GM12872 (cell line): ENCODE measurements at regions not wholly inside any gene's neighbourhood (a gene's known extent, or its start where the extent isn't known, plus 50 kb on each side); places are given as distances from the start of the nearest gene placed in this dataset.

Source experiments
- TF ChIP-seq, protein P1 (sequence below): IDR thresholded peaks from 3 replicates; pipeline ENCODE4 v1.5.1; 2011; ENCODE audit warnings: low read depth, mild to moderate bottlenecking, low read length, moderate library complexity; ENCODE audit not compliant: insufficient read depth

DNA sequence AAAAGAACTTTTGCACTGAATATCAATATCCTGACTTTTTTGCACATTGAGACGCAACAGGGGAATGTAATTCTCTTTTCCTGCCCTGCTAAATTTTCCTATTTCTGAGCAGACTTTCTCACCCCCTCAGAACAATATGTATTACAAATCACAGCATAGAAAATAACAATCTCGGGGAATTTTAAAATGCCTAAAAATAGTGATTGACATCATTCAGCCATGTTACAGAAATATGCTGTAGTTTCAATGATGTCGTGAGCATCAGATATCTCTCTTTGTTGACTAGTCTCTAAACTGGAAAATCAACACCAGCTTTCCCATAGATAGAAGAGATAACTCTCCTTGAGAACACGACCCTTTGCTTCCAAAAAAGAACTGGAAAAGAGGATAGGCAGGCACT, 166.7 kb downstream of the ZDHHC21 start:
- TF ChIP-seq, protein P1, sequence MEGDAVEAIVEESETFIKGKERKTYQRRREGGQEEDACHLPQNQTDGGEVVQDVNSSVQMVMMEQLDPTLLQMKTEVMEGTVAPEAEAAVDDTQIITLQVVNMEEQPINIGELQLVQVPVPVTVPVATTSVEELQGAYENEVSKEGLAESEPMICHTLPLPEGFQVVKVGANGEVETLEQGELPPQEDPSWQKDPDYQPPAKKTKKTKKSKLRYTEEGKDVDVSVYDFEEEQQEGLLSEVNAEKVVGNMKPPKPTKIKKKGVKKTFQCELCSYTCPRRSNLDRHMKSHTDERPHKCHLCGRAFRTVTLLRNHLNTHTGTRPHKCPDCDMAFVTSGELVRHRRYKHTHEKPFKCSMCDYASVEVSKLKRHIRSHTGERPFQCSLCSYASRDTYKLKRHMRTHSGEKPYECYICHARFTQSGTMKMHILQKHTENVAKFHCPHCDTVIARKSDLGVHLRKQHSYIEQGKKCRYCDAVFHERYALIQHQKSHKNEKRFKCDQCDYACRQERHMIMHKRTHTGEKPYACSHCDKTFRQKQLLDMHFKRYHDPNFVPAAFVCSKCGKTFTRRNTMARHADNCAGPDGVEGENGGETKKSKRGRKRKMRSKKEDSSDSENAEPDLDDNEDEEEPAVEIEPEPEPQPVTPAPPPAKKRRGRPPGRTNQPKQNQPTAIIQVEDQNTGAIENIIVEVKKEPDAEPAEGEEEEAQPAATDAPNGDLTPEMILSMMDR = no peak

DNA sequence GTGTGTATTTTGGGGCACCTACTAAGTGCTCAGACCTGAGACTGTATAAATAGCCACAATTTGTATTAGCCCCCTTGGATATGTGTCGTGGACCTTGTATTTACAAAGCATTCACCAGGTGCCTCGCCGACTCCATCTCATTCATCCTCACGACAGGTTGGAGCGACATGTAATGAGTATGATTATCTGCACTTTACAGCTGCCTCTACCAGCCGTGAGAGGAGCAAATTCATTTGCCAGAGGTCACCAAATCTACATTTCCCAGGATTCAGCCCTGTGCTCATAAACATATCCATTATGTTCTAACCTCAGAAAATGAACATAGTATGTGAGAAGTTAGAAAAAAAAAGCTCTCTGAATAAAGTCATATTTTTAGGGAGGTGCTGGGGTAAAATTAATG, 167.4 kb downstream of the ZDHHC21 start:
- TF ChIP-seq, protein P1 = no peak

DNA sequence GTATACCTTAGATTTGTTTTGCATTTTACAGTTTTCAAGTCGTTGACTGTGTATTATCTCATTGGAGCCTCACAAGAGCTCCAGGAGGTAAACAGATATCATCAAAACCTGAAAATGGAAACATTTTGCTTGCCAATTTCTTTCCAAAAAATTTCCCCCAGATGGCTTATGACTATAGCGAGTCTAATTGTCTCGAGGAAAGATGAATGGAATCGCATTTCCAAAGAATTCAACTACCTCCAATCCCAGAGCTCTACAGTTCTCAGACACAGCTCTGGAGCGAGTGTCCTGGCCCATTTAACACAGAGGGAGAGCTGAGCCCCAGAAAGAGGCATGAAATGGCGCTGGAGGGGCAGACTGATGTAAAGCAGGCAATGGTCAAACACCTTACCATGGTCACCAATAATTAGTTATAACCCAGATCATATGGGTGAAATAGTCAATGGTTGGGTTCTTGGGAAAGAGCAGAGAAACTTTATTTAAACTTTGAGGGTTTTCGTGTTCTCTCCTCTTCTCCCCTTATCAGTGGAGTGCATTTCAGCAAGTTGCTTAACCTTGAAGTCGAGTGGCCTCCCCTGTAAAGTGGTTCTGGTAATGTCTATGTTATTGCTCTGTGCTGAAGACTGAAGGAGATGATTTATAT, 168.2 kb downstream of the ZDHHC21 start:
- TF ChIP-seq, protein P1 = no peak

DNA sequence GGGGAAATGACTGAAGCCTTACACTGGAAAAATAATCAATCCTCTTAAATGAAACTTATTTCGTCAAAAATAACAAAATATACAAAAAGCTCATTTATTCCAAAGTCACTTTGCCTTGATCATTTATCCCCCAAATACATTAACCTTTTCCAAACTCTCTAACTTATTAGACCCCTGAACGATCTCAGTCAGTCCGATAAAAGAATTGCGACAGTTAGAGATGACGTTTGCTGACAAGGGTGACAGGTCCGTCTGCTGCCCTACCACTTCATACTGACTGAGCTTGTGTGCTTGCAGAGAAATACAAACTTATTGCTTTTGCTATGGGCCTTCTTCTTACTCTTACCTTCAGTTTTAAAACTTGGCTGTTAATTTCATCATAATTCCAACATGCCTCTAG, 169.7 kb downstream of the ZDHHC21 start:
- TF ChIP-seq, protein P1 = no peak

DNA sequence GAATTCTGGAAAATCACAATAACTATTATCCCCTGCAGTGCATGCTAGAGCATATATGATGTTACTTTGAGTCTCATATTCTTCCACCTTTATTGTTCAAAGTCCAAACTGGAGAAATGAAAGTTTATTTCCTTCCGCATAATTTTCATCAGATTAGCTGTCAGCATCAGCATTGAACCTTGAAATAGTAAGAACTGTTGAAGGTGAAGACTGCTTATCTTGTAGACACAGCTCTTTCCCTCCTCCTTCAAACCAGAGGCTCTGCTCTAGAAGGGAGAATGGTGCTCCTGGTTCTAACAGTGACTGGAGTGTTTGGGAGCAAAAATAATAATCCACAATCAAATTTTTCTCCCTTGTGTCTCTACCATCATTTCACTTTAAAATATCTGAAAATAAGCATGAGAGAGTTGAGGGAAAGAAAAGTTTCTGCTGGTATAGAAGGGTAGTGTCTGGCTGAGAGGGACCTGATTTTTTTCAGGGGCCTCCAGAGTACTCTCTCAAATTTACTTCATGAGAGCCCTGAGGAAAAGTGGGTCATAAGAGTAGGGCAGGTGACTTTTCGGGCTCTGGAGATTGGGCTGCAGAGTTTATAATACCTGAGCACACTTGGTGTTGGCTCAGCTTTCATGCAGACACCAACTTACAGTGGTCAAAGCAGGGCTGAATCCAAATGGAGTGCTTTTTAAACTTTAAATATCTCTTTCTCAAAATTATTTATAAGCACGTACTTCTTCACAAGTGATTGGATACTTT, 170.4 kb downstream of the ZDHHC21 start:
- TF ChIP-seq, protein P1 = no peak

DNA sequence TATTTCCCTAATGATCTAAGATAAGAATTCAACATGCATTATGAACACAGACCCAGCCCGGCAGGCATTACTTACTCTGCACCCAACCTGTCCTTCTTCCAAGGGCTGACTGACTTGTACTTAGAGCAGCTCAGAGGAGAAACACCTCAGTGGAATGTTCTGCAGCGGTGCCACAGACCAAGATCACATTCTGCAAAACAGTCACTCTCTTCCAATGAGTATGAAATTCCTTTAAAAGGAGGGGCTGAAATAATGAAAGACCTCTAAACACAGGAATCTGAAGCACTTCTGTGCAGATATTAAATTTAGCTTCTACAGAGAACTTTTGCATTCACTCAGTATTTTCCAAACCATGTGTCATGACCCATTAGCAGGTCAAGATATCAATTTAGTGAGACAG, 172.9 kb downstream of the ZDHHC21 start:
- TF ChIP-seq, protein P1 = no peak

DNA sequence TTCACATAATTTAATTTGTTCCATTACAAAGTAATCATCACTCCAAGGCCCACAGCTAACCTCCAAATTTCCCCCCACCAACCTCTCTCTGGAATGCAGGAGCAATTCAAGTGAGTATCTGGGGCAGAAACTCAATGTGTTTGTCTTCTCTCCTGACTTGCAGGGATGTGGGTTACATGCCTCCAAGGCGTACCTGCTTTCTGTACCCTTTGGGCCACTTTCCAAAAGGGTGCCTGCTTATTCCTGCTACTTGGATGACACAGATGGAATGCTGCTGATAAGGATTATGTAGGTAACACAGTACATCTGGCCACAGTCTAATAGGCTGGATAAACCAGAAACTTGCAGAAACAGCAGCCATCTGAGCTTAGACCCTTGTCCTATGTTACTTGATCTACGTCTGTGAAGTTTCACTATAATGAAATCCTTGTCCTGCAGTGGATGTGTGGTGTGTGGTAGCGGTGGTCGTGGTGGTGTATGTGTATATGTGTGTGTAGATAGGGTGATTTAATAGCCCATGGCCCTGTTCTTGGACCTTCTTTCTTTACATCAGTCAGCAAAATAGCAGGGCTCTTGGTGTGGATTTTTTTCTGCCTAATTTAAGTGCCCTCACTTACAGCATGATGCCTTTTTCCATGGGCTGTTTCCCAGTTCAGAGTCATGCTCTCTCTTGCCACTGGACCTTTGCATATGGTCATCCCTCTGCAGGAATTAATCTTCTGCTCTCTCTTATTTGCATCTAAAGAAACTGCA, 175.9 kb downstream of the ZDHHC21 start:
- TF ChIP-seq, protein P1 = no peak
